Neural crest cell (in vitro differentiated cells): ENCODE measurements at regions not wholly inside any gene's neighbourhood (a gene's known extent, or its start where the extent isn't known, plus 50 kb on each side); places are given as distances from the start of the nearest gene placed in this dataset.

ENCODE experiments used
- DNase-seq: peaks from one replicate; pipeline ENCODE4 v3.0.0; 2021; ENCODE audit warnings: low read depth, mixed read lengths, low spot score
- H3K27ac Mint-ChIP-seq: one replicate; pipeline ENCODE4 v1.8.0; 2021; ENCODE audit warnings: mild to moderate bottlenecking, mixed read lengths; ENCODE audit not compliant: unreplicated experiment
- H3K27me3 Mint-ChIP-seq: 2 replicates; pipeline ENCODE4 v1.8.0; 2021; ENCODE audit warnings: low read depth, mild to moderate bottlenecking, mixed read lengths
- H3K36me3 Mint-ChIP-seq: 2 replicates; pipeline ENCODE4 v1.8.0; 2021; ENCODE audit warnings: low read depth, mild to moderate bottlenecking, mixed read lengths
- H3K4me1 Mint-ChIP-seq: 2 replicates; pipeline ENCODE4 v1.8.0; 2021; ENCODE audit warnings: mixed read lengths
- H3K4me3 Mint-ChIP-seq: one replicate; pipeline ENCODE4 v1.8.0; 2021; ENCODE audit warnings: mild to moderate bottlenecking, mixed read lengths
- H3K9me3 Mint-ChIP-seq: 2 replicates; pipeline ENCODE4 v1.8.0; 2021; ENCODE audit warnings: mixed read lengths
- TF ChIP-seq, protein P1 (sequence below): fragments of 200-600 bp; sonication (generic); conservative IDR thresholded peaks from 2 replicates; pipeline ENCODE4 v1.5.0; 2021; ENCODE audit warnings: antibody characterized with exemption, mild to moderate bottlenecking

DNA sequence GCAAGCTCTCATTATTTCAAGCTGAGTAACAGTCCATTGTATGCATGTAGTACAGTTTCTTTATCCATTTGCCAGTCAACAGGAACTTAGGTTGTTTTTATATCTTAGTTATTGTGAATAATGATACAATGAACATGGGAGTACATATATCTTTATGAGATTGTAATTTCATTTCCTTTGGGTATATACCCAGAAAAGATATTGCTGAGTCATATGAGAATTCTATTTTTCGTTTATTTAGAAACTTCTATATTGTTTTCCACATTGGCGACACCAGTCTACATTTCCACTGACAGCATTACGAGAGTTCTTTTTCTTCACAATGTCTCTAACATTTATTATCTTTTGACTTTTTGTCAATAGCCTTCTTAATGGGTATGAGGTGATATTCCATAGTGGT, 477.8 kb upstream of the PAPPA start:
- H3K9me3 Mint-ChIP-seq, result peaks cover 8% of the 10 kb centered on the region
- DNase-seq, result no peak
- peaks cover 9% of the 10 kb centered on the region for H3K4me1 Mint-ChIP-seq
- H3K27ac Mint-ChIP-seq, result no peak overlapping the region
- H3K27me3 Mint-ChIP-seq, result no peaks in the 10 kb centered on the region
- TF ChIP-seq, protein P1, sequence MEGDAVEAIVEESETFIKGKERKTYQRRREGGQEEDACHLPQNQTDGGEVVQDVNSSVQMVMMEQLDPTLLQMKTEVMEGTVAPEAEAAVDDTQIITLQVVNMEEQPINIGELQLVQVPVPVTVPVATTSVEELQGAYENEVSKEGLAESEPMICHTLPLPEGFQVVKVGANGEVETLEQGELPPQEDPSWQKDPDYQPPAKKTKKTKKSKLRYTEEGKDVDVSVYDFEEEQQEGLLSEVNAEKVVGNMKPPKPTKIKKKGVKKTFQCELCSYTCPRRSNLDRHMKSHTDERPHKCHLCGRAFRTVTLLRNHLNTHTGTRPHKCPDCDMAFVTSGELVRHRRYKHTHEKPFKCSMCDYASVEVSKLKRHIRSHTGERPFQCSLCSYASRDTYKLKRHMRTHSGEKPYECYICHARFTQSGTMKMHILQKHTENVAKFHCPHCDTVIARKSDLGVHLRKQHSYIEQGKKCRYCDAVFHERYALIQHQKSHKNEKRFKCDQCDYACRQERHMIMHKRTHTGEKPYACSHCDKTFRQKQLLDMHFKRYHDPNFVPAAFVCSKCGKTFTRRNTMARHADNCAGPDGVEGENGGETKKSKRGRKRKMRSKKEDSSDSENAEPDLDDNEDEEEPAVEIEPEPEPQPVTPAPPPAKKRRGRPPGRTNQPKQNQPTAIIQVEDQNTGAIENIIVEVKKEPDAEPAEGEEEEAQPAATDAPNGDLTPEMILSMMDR, result no peak
- no peak overlapping the region for H3K4me3 Mint-ChIP-seq
- H3K36me3 Mint-ChIP-seq, result no peaks in the 10 kb centered on the region

DNA sequence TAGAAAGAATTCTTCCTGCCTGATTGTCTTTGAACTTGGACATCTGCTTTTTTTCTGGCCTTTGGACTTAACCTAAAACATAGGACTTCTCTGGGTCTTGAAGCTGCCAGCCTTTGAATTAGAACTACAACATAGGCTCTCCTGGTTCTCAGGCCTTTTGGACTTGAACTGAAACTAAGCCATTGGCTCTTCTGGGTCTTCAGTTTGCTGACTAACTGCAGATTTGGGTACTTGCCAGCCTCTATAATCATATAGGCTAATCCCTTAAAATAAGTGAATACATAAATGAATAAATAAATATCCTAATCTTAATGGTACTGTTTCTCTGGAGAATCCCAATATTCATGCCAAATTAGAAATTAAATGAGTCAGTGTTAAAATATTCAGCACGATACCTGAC, 473.4 kb upstream of the PAPPA start:
- no peaks in the 10 kb centered on the region for H3K36me3 Mint-ChIP-seq
- no peaks in the 10 kb centered on the region for H3K27me3 Mint-ChIP-seq
- DNase-seq, result no peak
- H3K4me3 Mint-ChIP-seq, result no peak overlapping the region
- peaks cover 8% of the 10 kb centered on the region for H3K9me3 Mint-ChIP-seq
- no peaks in the 10 kb centered on the region for H3K4me1 Mint-ChIP-seq
- H3K27ac Mint-ChIP-seq, result no peak overlapping the region
- TF ChIP-seq, protein P1, result no peak

DNA sequence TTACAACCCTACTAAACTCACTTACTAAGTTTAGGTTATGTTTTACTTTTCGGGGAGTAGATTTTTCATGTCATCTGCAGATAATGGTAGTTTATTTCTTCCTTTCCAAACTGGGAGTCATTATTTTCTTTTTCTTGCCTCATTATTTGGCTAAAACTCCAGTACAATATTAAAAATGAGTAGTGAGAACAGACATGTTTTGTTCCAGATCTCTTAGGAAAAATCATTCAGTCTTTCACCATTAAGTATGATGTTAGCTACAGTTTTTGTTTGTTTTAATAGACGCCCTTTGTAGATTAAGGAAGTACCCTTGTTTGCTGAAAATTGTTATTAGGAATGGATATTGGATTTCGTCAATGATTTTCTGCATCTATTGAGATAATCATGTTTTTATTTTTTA, 472.0 kb upstream of the PAPPA start:
- DNase-seq, result no peak
- Mint-ChIP-seq H3K4me1 (no peaks in the 10 kb centered on the region), H3K36me3 (no peaks in the 10 kb centered on the region), H3K27ac (no peak overlapping the region), H3K9me3 (peaks cover 2% of the 10 kb centered on the region), H3K27me3 (no peaks in the 10 kb centered on the region), H3K4me3 (no peak overlapping the region)
- TF ChIP-seq, protein P1, result no peak

DNA sequence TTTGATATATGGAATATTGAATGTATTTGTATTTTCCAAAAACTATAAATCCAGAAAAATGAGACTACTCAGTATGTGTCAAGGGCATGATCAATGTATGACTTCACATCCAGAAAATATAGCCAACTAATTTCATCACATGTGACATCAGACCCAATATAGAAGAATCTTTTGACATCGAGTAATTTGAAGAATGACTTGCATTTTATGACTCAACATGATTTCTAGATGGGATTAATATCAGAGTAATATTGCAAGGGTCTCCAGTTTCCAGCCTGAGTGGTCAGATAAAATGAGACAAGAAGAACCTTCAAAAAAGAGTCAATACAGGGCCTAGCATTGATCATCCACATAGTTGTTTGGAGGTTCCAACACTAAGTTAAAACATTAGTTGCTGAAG, 467.5 kb upstream of the PAPPA start:
- TF ChIP-seq, protein P1, result no peak
- Mint-ChIP-seq H3K27ac (no peak overlapping the region), H3K9me3 (no peaks in the 10 kb centered on the region), H3K4me3 (no peak overlapping the region), H3K4me1 (no peaks in the 10 kb centered on the region), H3K27me3 (no peaks in the 10 kb centered on the region), H3K36me3 (no peaks in the 10 kb centered on the region)
- no peak for DNase-seq

DNA sequence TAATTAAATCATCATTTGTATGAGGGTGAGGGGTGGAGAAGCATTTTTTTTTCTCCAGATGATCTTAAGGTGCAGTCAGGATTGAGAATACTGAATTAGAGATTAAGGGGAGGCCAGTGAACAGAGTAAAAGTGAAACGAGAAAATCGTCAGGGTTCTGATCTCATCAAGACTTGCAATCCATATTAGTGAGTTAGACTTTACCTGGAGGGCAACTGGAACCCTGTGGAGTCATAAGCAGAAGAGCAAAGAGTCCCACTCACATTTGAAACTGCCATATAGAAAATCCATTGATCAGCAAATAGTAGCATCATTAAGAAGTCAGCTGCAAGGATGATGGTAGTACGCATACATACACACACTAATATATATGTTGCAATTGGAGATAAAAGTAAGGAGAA, 466.2 kb upstream of the PAPPA start:
- Mint-ChIP-seq H3K9me3 (no peaks in the 10 kb centered on the region), H3K27ac (no peak overlapping the region), H3K27me3 (no peaks in the 10 kb centered on the region), H3K4me3 (no peak overlapping the region), H3K36me3 (no peaks in the 10 kb centered on the region), H3K4me1 (no peaks in the 10 kb centered on the region)
- TF ChIP-seq, protein P1, result no peak
- no peak for DNase-seq

DNA sequence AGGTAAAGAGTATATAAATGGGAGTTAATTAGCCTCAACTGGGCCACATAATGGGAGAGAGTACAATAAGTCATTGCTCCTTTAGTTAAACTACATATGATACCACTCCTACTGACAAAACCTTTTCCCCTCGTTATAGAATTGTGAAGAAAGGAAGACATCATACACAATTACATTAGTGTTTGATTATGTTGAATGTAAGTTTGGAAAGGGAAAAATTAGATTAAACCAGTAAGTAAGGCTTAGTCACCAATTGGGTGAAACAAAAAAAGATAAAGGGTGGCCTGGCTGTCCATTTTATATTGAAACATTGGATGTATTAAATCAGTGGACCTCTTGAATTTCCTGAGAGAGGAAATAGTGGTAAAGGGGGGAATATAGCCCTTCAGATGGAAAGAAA, 464.3 kb upstream of the PAPPA start:
- no peaks in the 10 kb centered on the region for H3K9me3 Mint-ChIP-seq
- no peak overlapping the region for H3K27ac Mint-ChIP-seq
- H3K36me3 Mint-ChIP-seq, result no peaks in the 10 kb centered on the region
- TF ChIP-seq, protein P1, result no peak
- DNase-seq, result no peak
- H3K27me3 Mint-ChIP-seq, result no peaks in the 10 kb centered on the region
- no peak overlapping the region for H3K4me3 Mint-ChIP-seq
- H3K4me1 Mint-ChIP-seq, result no peaks in the 10 kb centered on the region
